ENCODE measurements at regions not wholly inside any gene's neighbourhood (a gene's known extent, or its start where the extent isn't known, plus 50 kb on each side); places are given as distances from the start of the nearest gene placed in this dataset.

- DNase-seq (ENCODE audit: low read depth in 3 of 3, low spot score in 1 of 3) = no peak
These were observed 53.3 kb upstream of the POGK start for GRCh38 chr1:166785987-166786386.

GRCh38 chr1:166789286-166789685, 50.0 kb upstream of the POGK start:
- DNase-seq (ENCODE audit: low read depth in 3 of 3, low spot score in 1 of 3) = no peak

Data from stimulated activated CD4-positive, alpha-beta T cell treated with anti-CD3 and anti-CD28 coated beads, TNF-alpha, amount 100 ng/mL, for 1 hour (primary cell).